CD4-positive, alpha-beta T cell treated with Interleukin-10 for 1 hour (primary cell): ENCODE measurements at regions not wholly inside any gene's neighbourhood (a gene's known extent, or its start where the extent isn't known, plus 50 kb on each side); places are given as distances from the start of the nearest gene placed in this dataset.

Source experiments
- DNase-seq: peaks from one replicate; pipeline ENCODE4 v3.0.0-alpha.2; 2020

DNA sequence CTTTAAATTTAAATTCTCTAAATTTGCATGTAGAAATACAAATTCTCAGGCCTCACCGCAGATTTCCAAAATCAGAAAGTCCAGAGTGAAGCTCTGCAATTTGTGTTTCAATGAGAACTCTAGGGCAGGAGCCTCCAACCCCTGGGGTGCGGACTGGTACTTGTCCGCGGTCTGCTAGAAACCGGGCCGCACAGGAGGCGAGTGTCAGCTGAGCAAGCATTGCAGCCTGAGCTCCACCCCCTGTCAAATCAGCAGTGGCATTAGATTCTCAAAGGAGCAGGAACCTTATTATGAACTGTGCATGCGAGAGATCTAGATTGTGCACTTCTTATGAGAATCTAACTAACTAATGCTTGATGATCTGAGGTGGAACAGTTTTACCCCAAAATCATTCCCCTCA is 203.0 kb upstream of the PCSK2 start:
- DNase-seq: no peak

DNA sequence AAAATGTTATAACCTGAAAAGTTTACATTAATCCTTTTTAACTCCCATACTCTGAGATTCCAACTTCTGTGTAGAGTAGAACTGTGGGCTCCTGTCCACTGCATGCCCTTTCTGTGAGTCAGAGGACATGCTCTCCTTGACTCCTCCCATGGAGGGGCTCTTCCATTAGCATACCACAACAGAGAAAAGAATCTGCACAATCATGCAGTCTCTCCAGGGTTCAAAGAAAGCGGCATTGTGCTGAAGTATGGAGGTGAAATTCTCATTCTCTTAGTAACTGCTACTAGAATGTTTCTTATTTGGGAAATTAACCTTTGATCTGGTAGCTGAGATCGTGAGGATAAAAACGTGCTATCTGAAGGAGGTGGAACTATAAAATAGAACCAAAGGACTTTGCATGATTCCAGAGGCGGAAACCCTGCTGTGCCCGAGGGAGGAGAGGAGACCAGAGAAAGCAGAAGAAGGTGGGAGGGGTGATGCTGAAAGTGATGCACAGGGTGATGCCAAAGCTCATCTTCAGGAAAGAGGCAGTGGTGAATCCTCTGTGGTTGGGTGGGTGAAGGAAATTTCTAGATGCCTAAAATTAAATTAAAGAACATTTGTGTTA is 202.2 kb upstream of the PCSK2 start:
- no peak for DNase-seq

DNA sequence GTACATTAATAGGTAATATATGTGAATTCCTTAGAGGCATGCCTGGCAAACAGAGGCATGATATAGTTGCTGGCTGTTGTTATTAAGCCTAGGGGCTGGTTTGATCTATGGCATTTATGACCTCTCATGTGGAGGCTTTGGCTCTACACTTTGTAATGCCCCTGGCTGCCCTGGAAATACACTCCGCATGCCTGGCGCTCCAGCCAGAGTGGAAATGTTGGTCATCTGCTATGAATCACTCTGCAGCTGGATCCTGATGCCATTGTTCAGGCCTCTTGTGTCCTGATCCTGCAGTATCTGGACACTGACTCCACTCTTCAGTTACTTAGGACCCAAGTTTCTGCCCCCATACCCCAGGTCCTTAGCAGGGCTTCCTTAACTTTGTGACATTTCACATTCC is 200.5 kb upstream of the PCSK2 start:
- DNase-seq: no peak

GRCh38 chr20:17029698-17030097 is 197.1 kb upstream of the PCSK2 start:
- no peak for DNase-seq

DNA sequence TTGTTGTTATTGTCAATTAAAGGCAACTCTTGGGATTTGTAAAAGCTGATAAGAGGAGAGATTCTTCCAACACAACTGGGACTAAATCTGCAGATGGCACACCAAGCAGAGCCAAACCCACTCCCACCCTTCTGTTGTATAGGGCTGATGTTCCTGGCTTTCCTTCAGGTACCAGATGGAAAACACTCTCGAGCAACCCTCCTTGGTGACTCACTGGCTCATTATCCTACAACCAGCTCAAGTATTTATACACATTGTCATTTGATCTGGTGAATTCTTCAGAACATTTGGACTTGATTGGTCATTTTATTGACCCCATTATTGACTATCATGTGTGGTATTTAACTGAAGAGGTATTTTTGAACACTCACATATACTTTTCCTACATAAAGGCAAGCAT is 190.3 kb upstream of the PCSK2 start:
- no peak for DNase-seq

DNA sequence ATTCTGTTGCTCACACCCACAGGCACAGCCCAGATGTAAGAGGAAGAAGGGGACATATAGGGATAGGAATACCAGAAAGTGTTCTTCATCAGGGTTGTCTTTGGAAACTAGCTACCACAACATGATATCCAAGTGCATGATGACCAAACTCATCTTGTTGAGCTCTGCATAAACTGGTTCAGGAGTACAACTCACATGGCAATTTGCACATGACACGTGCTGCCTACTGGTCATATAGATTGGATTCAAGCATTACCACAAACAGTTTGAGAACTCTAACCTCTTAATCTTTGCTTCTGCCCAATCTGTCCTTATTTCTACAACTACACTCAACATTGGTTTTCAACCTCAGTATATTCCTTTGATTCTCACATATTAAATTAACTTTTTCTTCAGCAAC is 184.7 kb upstream of the PCSK2 start:
- DNase-seq: no peak

DNA sequence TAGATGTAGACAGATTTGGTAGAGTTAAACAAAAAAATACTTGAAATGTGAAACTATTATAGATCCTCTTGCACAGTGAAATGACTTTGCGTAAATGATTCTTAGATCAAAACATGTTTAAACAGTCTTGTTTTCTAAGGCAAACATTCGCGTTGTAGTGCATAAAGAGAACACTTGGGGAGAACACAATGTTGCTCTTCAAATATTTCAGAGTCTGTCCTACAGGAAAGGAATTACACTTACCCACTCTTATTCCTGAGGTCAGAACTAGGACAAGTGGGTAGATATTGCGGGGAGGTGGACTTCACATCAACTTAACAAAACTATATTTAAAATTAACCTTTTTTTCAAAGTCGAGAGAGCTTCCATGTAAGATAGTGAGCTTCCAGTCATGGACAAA is 183.5 kb upstream of the PCSK2 start:
- no peak for DNase-seq

GRCh38 chr20:17044891-17045290 is 181.9 kb upstream of the PCSK2 start:
- no peak for DNase-seq

DNA sequence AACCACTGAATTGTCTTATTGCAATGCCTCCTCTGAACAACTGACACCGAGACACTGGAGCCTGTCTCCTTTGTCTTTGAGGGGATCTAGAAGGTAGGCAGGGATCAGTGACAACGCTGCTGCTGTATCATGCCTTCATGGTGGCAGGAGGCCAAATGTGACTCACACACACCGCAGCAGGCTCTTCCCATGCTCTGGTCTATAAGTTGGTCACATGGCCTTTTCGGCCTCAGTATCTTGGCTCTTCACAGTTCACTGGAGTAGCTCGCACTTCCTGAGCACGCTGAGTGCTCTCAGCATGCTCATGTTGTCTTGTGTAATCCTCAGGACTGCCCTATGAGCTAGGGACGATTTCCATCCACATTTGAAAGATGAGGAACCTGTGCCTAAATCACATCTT is 167.4 kb upstream of the PCSK2 start:
- DNase-seq: no peak

GRCh38 chr20:17061715-17062114 is 165.1 kb upstream of the PCSK2 start:
- no peak for DNase-seq

- no peak for DNase-seq
These were observed 164.1 kb upstream of the PCSK2 start for GRCh38 chr20:17062712-17063111.

- no peak for DNase-seq
These were observed 159.9 kb upstream of the PCSK2 start for GRCh38 chr20:17066902-17067301.

DNA sequence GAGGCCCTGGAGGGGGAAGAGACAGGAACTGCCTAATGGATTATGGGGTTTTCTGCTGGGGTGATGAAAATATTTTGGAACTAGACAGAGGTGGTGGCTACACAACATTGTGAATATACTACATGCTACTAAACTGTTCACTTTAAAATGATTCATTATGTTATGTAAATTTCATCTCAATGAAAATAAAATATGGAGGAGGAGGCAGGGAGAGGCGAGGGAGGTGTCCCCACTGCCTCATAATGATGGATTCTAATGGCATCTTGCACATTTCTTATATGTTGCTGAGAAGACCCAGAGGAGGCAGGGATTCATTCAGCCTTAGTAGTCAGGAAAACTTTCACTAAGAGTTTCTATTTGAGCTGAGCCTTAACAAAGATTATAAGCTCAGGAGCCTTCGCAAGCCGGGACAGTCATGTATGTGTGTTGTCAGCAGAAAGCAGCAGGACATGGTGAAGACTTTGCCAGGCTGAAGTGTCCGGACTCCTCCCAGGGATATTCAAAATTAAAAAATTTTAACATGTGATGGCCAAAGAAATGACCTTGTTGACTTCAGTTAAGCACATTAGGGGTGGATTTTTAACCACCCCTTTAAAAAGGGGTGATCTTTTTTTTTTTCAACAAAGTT is 158.6 kb upstream of the PCSK2 start:
- no peak for DNase-seq

GRCh38 chr20:17077030-17077429 is 149.8 kb upstream of the PCSK2 start:
- DNase-seq: no peak

DNA sequence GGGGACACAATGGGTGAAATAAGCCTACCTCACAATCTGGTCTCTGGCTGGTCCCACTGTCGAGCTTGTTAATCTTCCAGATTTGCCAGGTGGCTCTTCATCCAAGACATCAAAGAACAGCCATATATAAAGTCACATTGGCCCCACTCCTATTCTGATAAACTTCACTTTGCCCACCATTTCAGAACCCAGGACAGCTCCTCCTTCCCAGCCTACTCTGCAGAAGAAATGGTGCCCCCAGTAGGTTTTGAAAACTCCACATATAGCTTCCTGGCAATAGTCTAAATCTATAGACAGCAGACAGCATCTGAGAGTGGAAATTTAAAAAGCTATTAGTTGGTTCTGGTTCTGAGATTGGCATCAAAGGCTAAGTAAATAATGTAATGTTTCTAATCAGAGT is 143.1 kb upstream of the PCSK2 start:
- DNase-seq: no peak

GRCh38 chr20:17084909-17085308 is 141.9 kb upstream of the PCSK2 start:
- no peak for DNase-seq

GRCh38 chr20:17093782-17094181 is 133.1 kb upstream of the PCSK2 start:
- no peak for DNase-seq

DNA sequence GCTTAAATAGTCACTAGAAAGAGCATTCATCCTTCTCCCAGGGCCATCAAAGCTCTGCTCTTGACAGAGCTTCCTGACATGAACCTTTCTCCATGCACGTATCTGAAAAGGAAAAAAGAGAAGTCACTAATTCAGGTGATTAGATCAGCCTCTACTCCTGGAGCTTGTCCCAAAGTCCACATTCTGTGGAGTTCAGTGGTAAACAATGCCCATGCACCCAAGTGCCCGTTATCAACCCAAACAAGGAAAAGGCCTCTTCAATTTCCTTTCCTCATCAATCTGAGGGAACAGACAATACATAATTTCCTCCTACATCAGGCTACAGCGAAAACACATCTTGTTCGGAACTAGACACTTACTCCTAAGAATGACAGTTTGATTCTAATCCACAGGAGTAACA is 129.2 kb upstream of the PCSK2 start:
- DNase-seq: no peak

DNA sequence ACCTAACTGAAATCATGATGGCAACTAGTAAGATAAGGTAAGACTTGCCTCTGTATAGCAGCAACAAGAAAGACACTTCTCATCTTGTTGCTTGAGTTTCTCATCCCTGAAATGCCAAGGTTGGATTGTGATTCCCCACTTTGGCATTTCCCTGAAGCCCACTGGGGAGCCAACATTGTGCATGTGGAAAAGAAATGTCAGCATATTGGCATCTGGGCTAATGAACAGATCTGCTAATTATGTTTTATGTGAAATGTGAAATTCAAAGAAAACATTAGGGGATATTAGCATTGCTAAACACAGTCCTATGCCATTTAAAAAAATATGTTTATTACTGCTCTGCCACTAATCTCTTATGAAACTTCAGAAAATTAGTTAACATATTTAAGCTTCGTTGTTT is 126.3 kb upstream of the PCSK2 start:
- DNase-seq: no peak

DNA sequence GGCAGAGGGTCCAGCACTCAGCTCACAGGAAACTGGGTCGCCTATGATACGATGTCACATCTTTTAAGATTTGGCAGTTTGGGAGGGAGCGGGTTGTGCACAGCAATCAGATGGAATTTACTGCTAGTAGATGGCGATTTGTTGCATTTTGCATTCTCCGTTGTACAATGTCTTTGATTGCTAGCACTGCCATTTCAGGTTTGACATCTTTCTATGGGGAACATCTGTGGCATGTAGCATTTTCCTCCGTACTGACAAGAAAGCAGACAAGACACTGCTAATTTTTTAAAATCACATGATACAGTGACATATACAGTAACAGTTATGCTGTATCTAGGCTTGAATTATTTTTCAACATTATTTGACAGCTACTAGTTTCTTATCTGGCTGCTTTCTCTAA is 119.7 kb upstream of the PCSK2 start:
- no peak for DNase-seq

DNA sequence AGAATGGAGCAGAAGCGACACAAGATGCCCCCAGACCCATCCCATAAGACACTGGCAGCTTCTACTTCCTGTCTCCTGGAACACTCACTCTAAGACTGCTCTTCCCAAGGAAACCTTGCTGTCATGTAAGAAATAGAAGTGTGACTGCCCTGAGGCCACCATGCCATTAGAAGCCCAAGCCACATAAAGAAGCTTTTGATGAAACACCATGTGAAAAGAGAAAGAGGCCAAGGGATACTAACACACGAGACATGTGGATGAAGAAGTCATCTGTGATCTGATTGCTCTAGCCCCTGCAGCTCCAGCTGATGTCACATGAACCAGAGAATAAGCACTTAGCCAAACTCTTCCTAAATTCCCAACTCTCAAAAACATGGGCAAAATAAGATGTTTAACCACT is 117.9 kb upstream of the PCSK2 start:
- DNase-seq: no peak

DNA sequence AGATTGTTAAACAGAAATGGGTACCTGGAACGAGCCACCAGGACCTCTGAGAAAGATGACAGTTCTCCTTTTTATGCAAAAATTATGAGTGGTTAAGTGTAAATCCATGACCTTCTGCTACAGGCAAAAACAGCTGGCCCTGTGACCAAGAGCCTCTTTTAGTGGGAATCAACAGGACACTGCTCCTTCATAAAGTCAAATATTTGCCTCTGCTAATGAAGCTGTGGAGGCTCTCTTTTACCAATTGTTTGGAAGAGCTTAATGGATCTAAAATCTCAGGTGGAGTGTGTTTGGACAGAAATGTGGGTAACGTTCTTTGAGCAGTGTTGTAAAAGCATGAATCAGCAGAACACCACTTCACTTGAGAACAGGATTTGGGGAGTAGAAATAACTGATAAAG is 117.5 kb upstream of the PCSK2 start:
- no peak for DNase-seq

GRCh38 chr20:17128206-17128605 is 98.6 kb upstream of the PCSK2 start:
- no peak for DNase-seq

- DNase-seq: no peak
These were observed 97.8 kb upstream of the PCSK2 start for GRCh38 chr20:17129089-17129488.

DNA sequence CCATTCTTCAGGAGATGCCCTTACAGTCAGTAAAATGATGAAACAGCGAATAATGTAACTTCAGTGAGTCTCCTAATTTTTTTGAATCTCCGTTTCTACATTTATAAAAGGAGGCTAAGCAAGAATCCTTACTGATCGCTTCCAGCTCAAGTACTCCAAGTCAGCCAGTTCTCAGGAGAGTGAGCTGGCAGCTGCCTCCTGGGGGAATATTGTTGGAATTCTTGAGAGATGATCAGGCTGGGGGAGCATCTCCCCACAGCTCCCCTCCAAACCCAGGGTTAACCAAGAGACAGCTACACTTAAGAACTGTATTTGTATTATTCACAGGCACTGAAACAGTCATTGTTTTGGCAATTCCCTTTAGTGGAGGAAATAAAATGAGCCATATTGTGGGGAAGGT is 89.1 kb upstream of the PCSK2 start:
- DNase-seq: no peak
